ENCODE measurements at regions not wholly inside any gene's neighbourhood (a gene's known extent, or its start where the extent isn't known, plus 50 kb on each side); places are given as distances from the start of the nearest gene placed in this dataset.
"Not testable (repeated sequence)": the region's sequence is repeated elsewhere in the genome, so short reads cannot be mapped to it uniquely, and the experiment has no call there.

DNA sequence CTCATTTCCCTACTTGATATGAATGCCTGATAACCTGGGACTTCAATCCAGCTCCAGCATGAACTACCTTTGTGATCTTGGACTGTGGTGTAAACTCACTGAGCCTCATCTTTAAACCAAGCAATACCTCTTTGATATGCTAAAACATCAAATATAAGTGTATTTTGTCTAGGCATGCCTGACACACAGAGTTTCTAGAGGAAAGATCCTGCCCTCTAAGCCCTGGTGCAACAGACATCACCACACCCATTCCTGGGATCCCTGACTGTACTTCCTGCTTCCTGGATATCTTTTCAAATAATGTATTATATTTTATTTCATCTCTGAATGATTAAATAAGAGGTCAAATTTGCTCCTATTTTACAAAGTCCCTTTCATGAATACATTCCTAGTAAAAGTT lies 55.8 kb downstream of the ANXA2R start:
- H3K27me3 Mint-ChIP-seq (ENCODE audit: low read depth, unreplicated experiment), result no peaks in the 10 kb centered on the region
- Histone ChIP-seq H3K79me2 (ENCODE audit: insufficient read depth, low read length) (peaks cover 2% of the 10 kb centered on the region), H3K9ac (ENCODE audit: low read length) (no peak overlapping the region), H3K9me3 (ENCODE audit: insufficient read depth, low read depth, low read length) (no peaks in the 10 kb centered on the region), H2AFZ (ENCODE audit: low read depth, low read length) (peak overlapping the region; percentile 12), H3K4me2 (ENCODE audit: low read length) (no peak overlapping the region), H3K27ac (ENCODE audit: low read depth, low read length) (peak overlapping the region; percentile 24), H3K4me3 (ENCODE audit: insufficient read depth, low read depth, low read length) (no peak overlapping the region), H3K4me1 (ENCODE audit: insufficient read depth, low read length) (peaks cover 23% of the 10 kb centered on the region), H3K36me3 (ENCODE audit: insufficient read depth, low read length) (no peaks in the 10 kb centered on the region), H3K27me3 (ENCODE audit: insufficient read depth, low read length) (no peaks in the 10 kb centered on the region), H4K20me1 (ENCODE audit: insufficient read depth, low read length) (no peaks in the 10 kb centered on the region)
- peak overlapping the region; percentile 97 for H3K27ac Mint-ChIP-seq (ENCODE audit: unreplicated experiment)
- no peak for TF ChIP-seq EZH2 (IDR thresholded peaks at IDR 0.05; ENCODE audit: insufficient read depth, low read length)
- TF ChIP-seq, protein P1, sequence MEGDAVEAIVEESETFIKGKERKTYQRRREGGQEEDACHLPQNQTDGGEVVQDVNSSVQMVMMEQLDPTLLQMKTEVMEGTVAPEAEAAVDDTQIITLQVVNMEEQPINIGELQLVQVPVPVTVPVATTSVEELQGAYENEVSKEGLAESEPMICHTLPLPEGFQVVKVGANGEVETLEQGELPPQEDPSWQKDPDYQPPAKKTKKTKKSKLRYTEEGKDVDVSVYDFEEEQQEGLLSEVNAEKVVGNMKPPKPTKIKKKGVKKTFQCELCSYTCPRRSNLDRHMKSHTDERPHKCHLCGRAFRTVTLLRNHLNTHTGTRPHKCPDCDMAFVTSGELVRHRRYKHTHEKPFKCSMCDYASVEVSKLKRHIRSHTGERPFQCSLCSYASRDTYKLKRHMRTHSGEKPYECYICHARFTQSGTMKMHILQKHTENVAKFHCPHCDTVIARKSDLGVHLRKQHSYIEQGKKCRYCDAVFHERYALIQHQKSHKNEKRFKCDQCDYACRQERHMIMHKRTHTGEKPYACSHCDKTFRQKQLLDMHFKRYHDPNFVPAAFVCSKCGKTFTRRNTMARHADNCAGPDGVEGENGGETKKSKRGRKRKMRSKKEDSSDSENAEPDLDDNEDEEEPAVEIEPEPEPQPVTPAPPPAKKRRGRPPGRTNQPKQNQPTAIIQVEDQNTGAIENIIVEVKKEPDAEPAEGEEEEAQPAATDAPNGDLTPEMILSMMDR (IDR thresholded peaks at IDR 0.05; ENCODE audit: insufficient read depth, low read depth, low read length), result no peak
- FAIRE-seq (no peak), DNase-seq (ENCODE audit: low read depth) (no peak)
- no peaks in the 10 kb centered on the region for H3K9me3 Mint-ChIP-seq (ENCODE audit: unreplicated experiment)
- H3K4me1 Mint-ChIP-seq (ENCODE audit: low read depth, unreplicated experiment), result peaks cover 25% of the 10 kb centered on the region
- H3K36me3 Mint-ChIP-seq (ENCODE audit: low read depth, unreplicated experiment), result no peaks in the 10 kb centered on the region
- no peak overlapping the region for H3K4me3 Mint-ChIP-seq (ENCODE audit: unreplicated experiment)

DNA sequence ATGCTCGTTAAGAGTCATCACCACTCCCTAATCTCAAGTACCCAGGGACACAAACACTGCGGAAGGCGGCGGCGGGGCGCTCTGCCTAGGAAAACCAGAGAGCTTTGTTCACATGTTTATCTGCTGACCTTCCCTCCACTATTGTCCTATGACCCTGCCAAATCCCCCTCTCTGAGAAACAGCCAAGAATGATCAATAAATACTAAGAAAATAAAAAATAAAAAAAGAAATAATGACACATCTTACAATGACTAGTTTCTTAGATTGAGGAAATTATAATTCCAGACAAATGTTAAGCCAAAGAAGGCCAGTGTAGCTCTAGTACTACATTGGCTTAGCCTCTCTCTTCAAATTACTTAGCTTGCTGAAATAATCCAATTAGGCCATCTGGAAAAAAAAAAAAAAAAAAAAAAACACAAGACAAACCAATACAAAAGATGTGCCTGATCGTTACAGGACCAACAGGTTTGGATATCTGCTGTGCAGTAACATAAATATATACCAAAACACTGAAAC lies 58.0 kb downstream of the ANXA2R start:
- H3K9me3 Mint-ChIP-seq (ENCODE audit: unreplicated experiment), result no peaks in the 10 kb centered on the region
- Histone ChIP-seq H3K27ac (ENCODE audit: low read depth, low read length) (no peak overlapping the region), H3K9me3 (ENCODE audit: insufficient read depth, low read depth, low read length) (no peaks in the 10 kb centered on the region), H3K4me2 (ENCODE audit: low read length) (no peak overlapping the region), H3K79me2 (ENCODE audit: insufficient read depth, low read length) (no peaks in the 10 kb centered on the region), H3K27me3 (ENCODE audit: insufficient read depth, low read length) (no peaks in the 10 kb centered on the region), H3K36me3 (ENCODE audit: insufficient read depth, low read length) (no peaks in the 10 kb centered on the region), H2AFZ (ENCODE audit: low read depth, low read length) (no peak overlapping the region), H3K4me3 (ENCODE audit: insufficient read depth, low read depth, low read length) (no peak overlapping the region), H3K4me1 (ENCODE audit: insufficient read depth, low read length) (peaks cover 23% of the 10 kb centered on the region), H3K9ac (ENCODE audit: low read length) (no peak overlapping the region), H4K20me1 (ENCODE audit: insufficient read depth, low read length) (no peaks in the 10 kb centered on the region)
- no peak overlapping the region for H3K4me3 Mint-ChIP-seq (ENCODE audit: unreplicated experiment)
- no peaks in the 10 kb centered on the region for H3K36me3 Mint-ChIP-seq (ENCODE audit: low read depth, unreplicated experiment)
- H3K27me3 Mint-ChIP-seq (ENCODE audit: low read depth, unreplicated experiment), result no peaks in the 10 kb centered on the region
- no peak for FAIRE-seq
- peaks cover 25% of the 10 kb centered on the region for H3K4me1 Mint-ChIP-seq (ENCODE audit: low read depth, unreplicated experiment)
- no peak for DNase-seq (ENCODE audit: low read depth)
- no peak overlapping the region for H3K27ac Mint-ChIP-seq (ENCODE audit: unreplicated experiment)
- TF ChIP-seq EZH2 (IDR thresholded peaks at IDR 0.05; ENCODE audit: insufficient read depth, low read length), result no peak
- TF ChIP-seq, protein P1 (IDR thresholded peaks at IDR 0.05; ENCODE audit: insufficient read depth, low read depth, low read length), result no peak

DNA sequence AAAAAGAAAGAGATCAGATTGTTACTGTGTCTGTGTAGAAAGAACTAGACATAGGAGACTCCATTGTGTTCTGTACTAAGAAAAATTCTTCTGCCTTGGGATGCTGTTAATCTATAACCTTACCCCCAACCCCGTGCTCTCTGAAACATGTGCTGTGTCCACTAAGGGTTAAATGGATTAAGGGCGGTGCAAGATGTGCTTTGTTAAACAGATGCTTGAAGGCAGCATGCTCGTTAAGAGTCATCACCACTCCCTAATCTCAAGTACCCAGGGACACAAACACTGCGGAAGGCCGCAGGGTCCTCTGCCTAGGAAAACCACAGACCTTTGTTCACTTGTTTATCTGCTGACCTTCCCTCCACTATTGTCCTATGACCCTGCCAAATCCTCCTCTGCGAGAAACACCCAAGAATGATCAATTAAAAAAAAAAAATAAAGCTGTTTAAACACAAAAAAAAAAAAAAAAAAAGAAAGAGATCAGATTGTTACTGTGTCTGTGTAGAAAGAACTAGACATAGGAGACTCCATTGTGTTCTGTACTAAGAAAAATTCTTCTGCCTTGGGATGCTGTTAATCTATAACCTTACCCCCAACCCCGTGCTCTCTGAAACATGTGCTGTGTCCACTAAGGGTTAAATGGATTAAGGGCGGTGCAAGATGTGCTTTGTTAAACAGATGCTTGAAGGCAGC lies 58.6 kb downstream of the ANXA2R start:
- H3K4me1 ChIP-seq (ENCODE audit: insufficient read depth, low read length), result peaks cover 22% of the 10 kb centered on the region
- not testable (repeated sequence) for FAIRE-seq; H2AFZ ChIP-seq (ENCODE audit: low read depth, low read length); H3K4me3 ChIP-seq (ENCODE audit: insufficient read depth, low read depth, low read length); H3K27me3 ChIP-seq (ENCODE audit: insufficient read depth, low read length); H3K27ac ChIP-seq (ENCODE audit: low read depth, low read length); H3K4me3 Mint-ChIP-seq (ENCODE audit: unreplicated experiment); H3K4me2 ChIP-seq (ENCODE audit: low read length); H3K9me3 Mint-ChIP-seq (ENCODE audit: unreplicated experiment); H3K79me2 ChIP-seq (ENCODE audit: insufficient read depth, low read length); H3K9me3 ChIP-seq (ENCODE audit: insufficient read depth, low read depth, low read length); H3K36me3 ChIP-seq (ENCODE audit: insufficient read depth, low read length); H3K27ac Mint-ChIP-seq (ENCODE audit: unreplicated experiment); H4K20me1 ChIP-seq (ENCODE audit: insufficient read depth, low read length); H3K9ac ChIP-seq (ENCODE audit: low read length); H3K27me3 Mint-ChIP-seq (ENCODE audit: low read depth, unreplicated experiment); DNase-seq (ENCODE audit: low read depth); H3K36me3 Mint-ChIP-seq (ENCODE audit: low read depth, unreplicated experiment)
- H3K4me1 Mint-ChIP-seq (ENCODE audit: low read depth, unreplicated experiment), result peaks cover 20% of the 10 kb centered on the region

DNA sequence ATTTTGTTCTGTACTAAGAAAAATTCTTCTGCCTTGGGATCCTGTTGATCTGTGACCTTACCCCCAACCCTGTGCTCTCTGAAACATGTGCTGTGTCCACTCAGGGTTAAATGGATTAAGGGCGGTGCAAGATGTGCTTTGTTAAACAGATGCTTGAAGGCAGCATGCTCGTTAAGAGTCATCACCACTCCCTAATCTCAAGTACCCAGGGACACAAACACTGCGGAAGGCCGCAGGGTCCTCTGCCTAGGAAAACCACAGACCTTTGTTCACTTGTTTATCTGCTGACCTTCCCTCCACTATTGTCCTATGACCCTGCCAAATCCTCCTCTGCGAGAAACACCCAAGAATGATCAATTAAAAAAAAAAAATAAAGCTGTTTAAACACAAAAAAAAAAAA lies 59.1 kb downstream of the ANXA2R start:
- H4K20me1 ChIP-seq (ENCODE audit: insufficient read depth, low read length); H3K27ac Mint-ChIP-seq (ENCODE audit: unreplicated experiment); H3K9ac ChIP-seq (ENCODE audit: low read length); H3K4me3 Mint-ChIP-seq (ENCODE audit: unreplicated experiment); H3K27me3 Mint-ChIP-seq (ENCODE audit: low read depth, unreplicated experiment); H3K4me3 ChIP-seq (ENCODE audit: insufficient read depth, low read depth, low read length); H3K36me3 Mint-ChIP-seq (ENCODE audit: low read depth, unreplicated experiment); H3K79me2 ChIP-seq (ENCODE audit: insufficient read depth, low read length); FAIRE-seq; H3K9me3 ChIP-seq (ENCODE audit: insufficient read depth, low read depth, low read length); H2AFZ ChIP-seq (ENCODE audit: low read depth, low read length); DNase-seq (ENCODE audit: low read depth); H3K36me3 ChIP-seq (ENCODE audit: insufficient read depth, low read length); H3K27me3 ChIP-seq (ENCODE audit: insufficient read depth, low read length); H3K4me2 ChIP-seq (ENCODE audit: low read length); H3K9me3 Mint-ChIP-seq (ENCODE audit: unreplicated experiment); H3K27ac ChIP-seq (ENCODE audit: low read depth, low read length): not testable (repeated sequence)
- peaks cover 17% of the 10 kb centered on the region for H3K4me1 Mint-ChIP-seq (ENCODE audit: low read depth, unreplicated experiment)
- H3K4me1 ChIP-seq (ENCODE audit: insufficient read depth, low read length), result peaks cover 17% of the 10 kb centered on the region

DNA sequence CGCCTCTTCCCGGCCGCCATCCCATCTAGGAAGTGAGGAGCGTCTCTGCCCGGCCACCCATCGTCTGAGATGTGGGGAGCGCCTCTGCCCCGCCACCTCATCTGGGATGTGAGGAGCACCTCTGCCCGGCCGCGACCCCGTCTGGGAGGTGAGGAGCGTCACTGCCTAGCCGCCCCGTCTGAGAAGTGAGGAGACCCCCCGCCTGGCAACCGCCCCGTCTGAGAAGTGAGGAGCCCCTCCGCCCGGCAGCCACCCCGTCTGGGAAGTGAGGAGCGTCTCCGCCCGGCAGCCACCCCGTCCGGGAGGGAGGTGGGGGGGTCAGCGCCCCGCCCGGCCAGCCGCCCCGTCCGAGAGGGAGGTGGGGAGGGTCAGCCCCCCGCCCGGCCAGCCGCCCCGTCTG lies 59.7 kb downstream of the ANXA2R start:
- not testable (repeated sequence) for H3K27me3 Mint-ChIP-seq (ENCODE audit: low read depth, unreplicated experiment); H3K27me3 ChIP-seq (ENCODE audit: insufficient read depth, low read length); H3K4me3 Mint-ChIP-seq (ENCODE audit: unreplicated experiment); H4K20me1 ChIP-seq (ENCODE audit: insufficient read depth, low read length); FAIRE-seq; H3K27ac ChIP-seq (ENCODE audit: low read depth, low read length); H3K9me3 ChIP-seq (ENCODE audit: insufficient read depth, low read depth, low read length); H3K36me3 ChIP-seq (ENCODE audit: insufficient read depth, low read length); H3K27ac Mint-ChIP-seq (ENCODE audit: unreplicated experiment); H2AFZ ChIP-seq (ENCODE audit: low read depth, low read length); H3K4me3 ChIP-seq (ENCODE audit: insufficient read depth, low read depth, low read length); H3K9ac ChIP-seq (ENCODE audit: low read length); H3K9me3 Mint-ChIP-seq (ENCODE audit: unreplicated experiment); H3K36me3 Mint-ChIP-seq (ENCODE audit: low read depth, unreplicated experiment); DNase-seq (ENCODE audit: low read depth); H3K4me2 ChIP-seq (ENCODE audit: low read length); H3K79me2 ChIP-seq (ENCODE audit: insufficient read depth, low read length)
- H3K4me1 Mint-ChIP-seq (ENCODE audit: low read depth, unreplicated experiment), result peaks cover 11% of the 10 kb centered on the region
- H3K4me1 ChIP-seq (ENCODE audit: insufficient read depth, low read length), result peaks cover 10% of the 10 kb centered on the region
